Activated naive CD4-positive, alpha-beta T cell treated with anti-CD3 and anti-CD28 coated beads, Interleukin-2, amount 50 U/mL, for 24 hours (primary cell): ENCODE measurements at regions not wholly inside any gene's neighbourhood (a gene's known extent, or its start where the extent isn't known, plus 50 kb on each side); places are given as distances from the start of the nearest gene placed in this dataset.

Experiments used
- H3K27ac Mint-ChIP-seq: one replicate; pipeline ENCODE4 v1.8.0; 2021; ENCODE audit warnings: mild to moderate bottlenecking, mixed read lengths
- H3K27me3 Mint-ChIP-seq: one replicate; pipeline ENCODE4 v1.8.0; 2021; ENCODE audit warnings: mixed read lengths
- H3K36me3 Mint-ChIP-seq: one replicate; pipeline ENCODE4 v1.8.0; 2021; ENCODE audit warnings: mixed read lengths
- H3K4me1 Mint-ChIP-seq: one replicate; pipeline ENCODE4 v1.8.0; 2021; ENCODE audit warnings: mixed read lengths
- H3K4me3 Mint-ChIP-seq: one replicate; pipeline ENCODE4 v1.8.0; 2021; ENCODE audit warnings: mild to moderate bottlenecking, mixed read lengths
- H3K9me3 Mint-ChIP-seq: one replicate; pipeline ENCODE4 v1.8.0; 2021; ENCODE audit warnings: mixed read lengths

GRCh38 chr10:106242301-106242700, 922.2 kb downstream of the SORCS1 start:
- no peaks in the 10 kb centered on the region for H3K9me3 Mint-ChIP-seq
- no peaks in the 10 kb centered on the region for H3K4me1 Mint-ChIP-seq
- no peaks in the 10 kb centered on the region for H3K36me3 Mint-ChIP-seq
- no peak overlapping the region for H3K4me3 Mint-ChIP-seq
- no peak overlapping the region for H3K27ac Mint-ChIP-seq
- peaks cover 2% of the 10 kb centered on the region for H3K27me3 Mint-ChIP-seq

- Mint-ChIP-seq H3K27me3 (no peaks in the 10 kb centered on the region), H3K9me3 (peaks cover 5% of the 10 kb centered on the region), H3K27ac (no peak overlapping the region), H3K4me3 (no peak overlapping the region), H3K36me3 (no peaks in the 10 kb centered on the region), H3K4me1 (peaks cover 4% of the 10 kb centered on the region)
These were observed 937.7 kb downstream of the SORCS1 start for GRCh38 chr10:106226828-106227227.

- peaks cover 8% of the 10 kb centered on the region for H3K9me3 Mint-ChIP-seq
These were observed 938.4 kb downstream of the SORCS1 start for GRCh38 chr10:106226142-106226541.

GRCh38 chr10:106224676-106225075, 939.8 kb downstream of the SORCS1 start:
- no peaks in the 10 kb centered on the region for H3K36me3 Mint-ChIP-seq
- H3K27me3 Mint-ChIP-seq: no peaks in the 10 kb centered on the region
- peaks cover 5% of the 10 kb centered on the region for H3K9me3 Mint-ChIP-seq
- H3K4me3 Mint-ChIP-seq: no peak overlapping the region
- H3K27ac Mint-ChIP-seq: no peak overlapping the region
- no peaks in the 10 kb centered on the region for H3K4me1 Mint-ChIP-seq

More at GRCh38 chr10:106226142-106226541, 938.4 kb downstream of the SORCS1 start:
- peaks cover 4% of the 10 kb centered on the region for H3K4me1 Mint-ChIP-seq
- no peak overlapping the region for H3K27ac Mint-ChIP-seq
- H3K4me3 Mint-ChIP-seq: no peak overlapping the region
- H3K27me3 Mint-ChIP-seq: no peaks in the 10 kb centered on the region
- no peaks in the 10 kb centered on the region for H3K36me3 Mint-ChIP-seq

- Mint-ChIP-seq H3K4me1 (no peaks in the 10 kb centered on the region), H3K36me3 (no peaks in the 10 kb centered on the region), H3K9me3 (peaks cover 5% of the 10 kb centered on the region), H3K4me3 (no peak overlapping the region), H3K27ac (no peak overlapping the region), H3K27me3 (no peaks in the 10 kb centered on the region)
These were observed 946.9 kb downstream of the SORCS1 start for GRCh38 chr10:106217627-106218026.

GRCh38 chr10:106216085-106216484, 948.4 kb downstream of the SORCS1 start:
- H3K27me3 Mint-ChIP-seq: no peaks in the 10 kb centered on the region
- H3K4me1 Mint-ChIP-seq: no peaks in the 10 kb centered on the region
- H3K9me3 Mint-ChIP-seq: peaks cover 2% of the 10 kb centered on the region
- H3K36me3 Mint-ChIP-seq: no peaks in the 10 kb centered on the region
- H3K4me3 Mint-ChIP-seq: no peak overlapping the region
- no peak overlapping the region for H3K27ac Mint-ChIP-seq

GRCh38 chr10:106214243-106214642, 950.3 kb downstream of the SORCS1 start:
- Mint-ChIP-seq H3K4me3 (no peak overlapping the region), H3K4me1 (no peaks in the 10 kb centered on the region), H3K27ac (no peak overlapping the region), H3K9me3 (no peaks in the 10 kb centered on the region), H3K36me3 (no peaks in the 10 kb centered on the region), H3K27me3 (no peaks in the 10 kb centered on the region)

- H3K27ac Mint-ChIP-seq: no peak overlapping the region
- H3K4me3 Mint-ChIP-seq: no peak overlapping the region
- no peaks in the 10 kb centered on the region for H3K36me3 Mint-ChIP-seq
These were observed 951.0 kb downstream of the SORCS1 start for GRCh38 chr10:106213493-106213892.

GRCh38 chr10:106198275-106198674, 966.2 kb downstream of the SORCS1 start:
- H3K27ac Mint-ChIP-seq: no peak overlapping the region

More at GRCh38 chr10:106213493-106213892, 951.0 kb downstream of the SORCS1 start:
- Mint-ChIP-seq H3K9me3 (no peaks in the 10 kb centered on the region), H3K4me1 (no peaks in the 10 kb centered on the region), H3K27me3 (no peaks in the 10 kb centered on the region)

GRCh38 chr10:106189292-106189691, 975.2 kb downstream of the SORCS1 start:
- Mint-ChIP-seq H3K27me3 (no peaks in the 10 kb centered on the region), H3K9me3 (no peaks in the 10 kb centered on the region), H3K27ac (no peak overlapping the region), H3K36me3 (no peaks in the 10 kb centered on the region), H3K4me3 (no peak overlapping the region), H3K4me1 (no peaks in the 10 kb centered on the region)

More at GRCh38 chr10:106198275-106198674, 966.2 kb downstream of the SORCS1 start:
- Mint-ChIP-seq H3K4me3 (no peak overlapping the region), H3K27me3 (no peaks in the 10 kb centered on the region), H3K36me3 (no peaks in the 10 kb centered on the region), H3K9me3 (no peaks in the 10 kb centered on the region), H3K4me1 (no peaks in the 10 kb centered on the region)

- H3K27ac Mint-ChIP-seq: no peak overlapping the region
- no peak overlapping the region for H3K4me3 Mint-ChIP-seq
- no peaks in the 10 kb centered on the region for H3K36me3 Mint-ChIP-seq
- peaks cover 5% of the 10 kb centered on the region for H3K27me3 Mint-ChIP-seq
- H3K9me3 Mint-ChIP-seq: no peaks in the 10 kb centered on the region
- no peaks in the 10 kb centered on the region for H3K4me1 Mint-ChIP-seq
These were observed 978.6 kb downstream of the SORCS1 start for GRCh38 chr10:106185951-106186350.

- H3K4me1 Mint-ChIP-seq: no peaks in the 10 kb centered on the region
- no peak overlapping the region for H3K27ac Mint-ChIP-seq
These were observed 981.5 kb downstream of the SORCS1 start for GRCh38 chr10:106183041-106183440.

GRCh38 chr10:106182542-106182941, 982.0 kb downstream of the SORCS1 start:
- no peaks in the 10 kb centered on the region for H3K4me1 Mint-ChIP-seq
- no peaks in the 10 kb centered on the region for H3K36me3 Mint-ChIP-seq
- no peak overlapping the region for H3K4me3 Mint-ChIP-seq

More at GRCh38 chr10:106183041-106183440, 981.5 kb downstream of the SORCS1 start:
- Mint-ChIP-seq H3K27me3 (peaks cover 5% of the 10 kb centered on the region), H3K9me3 (no peaks in the 10 kb centered on the region), H3K36me3 (no peaks in the 10 kb centered on the region), H3K4me3 (no peak overlapping the region)

GRCh38 chr10:106181501-106181900, 983.0 kb downstream of the SORCS1 start:
- Mint-ChIP-seq H3K27ac (no peak overlapping the region), H3K4me3 (no peak overlapping the region), H3K36me3 (no peaks in the 10 kb centered on the region), H3K27me3 (peaks cover 5% of the 10 kb centered on the region), H3K4me1 (no peaks in the 10 kb centered on the region), H3K9me3 (no peaks in the 10 kb centered on the region)

More at GRCh38 chr10:106182542-106182941, 982.0 kb downstream of the SORCS1 start:
- Mint-ChIP-seq H3K27ac (no peak overlapping the region), H3K9me3 (no peaks in the 10 kb centered on the region), H3K27me3 (peaks cover 5% of the 10 kb centered on the region)

- Mint-ChIP-seq H3K4me1 (no peaks in the 10 kb centered on the region), H3K27me3 (peaks cover 5% of the 10 kb centered on the region), H3K4me3 (no peak overlapping the region), H3K36me3 (no peaks in the 10 kb centered on the region), H3K27ac (no peak overlapping the region), H3K9me3 (no peaks in the 10 kb centered on the region)
These were observed 985.1 kb downstream of the SORCS1 start for GRCh38 chr10:106179430-106179829.

GRCh38 chr10:106175760-106176377, 988.6 kb downstream of the SORCS1 start:
- Mint-ChIP-seq H3K9me3 (no peaks in the 10 kb centered on the region), H3K4me1 (no peaks in the 10 kb centered on the region), H3K36me3 (no peaks in the 10 kb centered on the region), H3K4me3 (no peak overlapping the region), H3K27me3 (peaks cover 3% of the 10 kb centered on the region), H3K27ac (no peak overlapping the region)

GRCh38 chr10:106173838-106174237, 990.7 kb downstream of the SORCS1 start:
- peaks cover 3% of the 10 kb centered on the region for H3K27me3 Mint-ChIP-seq
- H3K4me1 Mint-ChIP-seq: no peaks in the 10 kb centered on the region
- no peaks in the 10 kb centered on the region for H3K9me3 Mint-ChIP-seq
- no peak overlapping the region for H3K4me3 Mint-ChIP-seq
- no peak overlapping the region for H3K27ac Mint-ChIP-seq
- H3K36me3 Mint-ChIP-seq: no peaks in the 10 kb centered on the region
